ENCODE measurements at regions not wholly inside any gene's neighbourhood (a gene's known extent, or its start where the extent isn't known, plus 50 kb on each side); places are given as distances from the start of the nearest gene placed in this dataset.

DNA sequence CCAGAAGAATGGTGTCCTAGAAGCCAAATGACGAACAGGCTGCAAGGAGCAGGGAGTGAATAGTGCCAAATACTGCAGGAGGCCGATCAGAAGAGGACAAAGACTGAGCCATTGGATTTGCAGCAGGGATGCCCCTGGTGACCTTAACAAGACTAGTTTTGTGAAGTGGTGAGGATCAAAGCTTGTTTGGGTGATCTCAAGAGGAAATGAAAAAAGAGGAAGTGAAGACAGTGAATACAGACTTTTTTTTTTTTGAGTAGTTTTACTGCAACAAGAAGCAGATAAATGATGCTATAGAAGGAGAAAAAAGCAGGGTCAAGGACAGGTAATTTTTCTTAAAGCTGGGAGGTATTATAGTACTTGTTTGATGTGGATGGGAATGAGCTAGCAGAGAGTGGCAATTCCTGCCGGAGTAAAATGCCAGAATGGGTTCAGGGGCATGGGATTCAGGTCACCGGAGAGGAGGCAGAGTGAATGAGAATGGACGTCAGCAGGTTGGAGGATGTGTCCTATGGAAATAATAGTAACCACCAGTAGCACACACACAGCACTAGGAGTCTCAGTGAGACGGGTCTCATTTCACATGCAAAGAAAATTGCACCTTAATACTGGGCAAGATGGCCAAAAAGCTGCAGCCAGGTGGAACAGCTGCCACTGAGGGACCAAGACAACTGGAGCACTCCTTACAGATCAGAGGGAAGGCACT lies 345.8 kb upstream of the CCDC196 start:
- no peak for TF ChIP-seq BMI1 (IDR thresholded peaks at IDR 0.05; ENCODE audit: borderline replicate concordance)
- no peak for TF ChIP-seq NRF1 (conservative IDR thresholded peaks at IDR 0.05; ENCODE audit: low read depth, low read length)
- TF ChIP-seq, protein P1, sequence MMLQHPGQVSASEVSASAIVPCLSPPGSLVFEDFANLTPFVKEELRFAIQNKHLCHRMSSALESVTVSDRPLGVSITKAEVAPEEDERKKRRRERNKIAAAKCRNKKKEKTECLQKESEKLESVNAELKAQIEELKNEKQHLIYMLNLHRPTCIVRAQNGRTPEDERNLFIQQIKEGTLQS (IDR thresholded peaks at IDR 0.05; ENCODE audit: borderline replicate concordance, extremely low read depth, low read depth, low read length): no peak
- TF ChIP-seq, protein P2, sequence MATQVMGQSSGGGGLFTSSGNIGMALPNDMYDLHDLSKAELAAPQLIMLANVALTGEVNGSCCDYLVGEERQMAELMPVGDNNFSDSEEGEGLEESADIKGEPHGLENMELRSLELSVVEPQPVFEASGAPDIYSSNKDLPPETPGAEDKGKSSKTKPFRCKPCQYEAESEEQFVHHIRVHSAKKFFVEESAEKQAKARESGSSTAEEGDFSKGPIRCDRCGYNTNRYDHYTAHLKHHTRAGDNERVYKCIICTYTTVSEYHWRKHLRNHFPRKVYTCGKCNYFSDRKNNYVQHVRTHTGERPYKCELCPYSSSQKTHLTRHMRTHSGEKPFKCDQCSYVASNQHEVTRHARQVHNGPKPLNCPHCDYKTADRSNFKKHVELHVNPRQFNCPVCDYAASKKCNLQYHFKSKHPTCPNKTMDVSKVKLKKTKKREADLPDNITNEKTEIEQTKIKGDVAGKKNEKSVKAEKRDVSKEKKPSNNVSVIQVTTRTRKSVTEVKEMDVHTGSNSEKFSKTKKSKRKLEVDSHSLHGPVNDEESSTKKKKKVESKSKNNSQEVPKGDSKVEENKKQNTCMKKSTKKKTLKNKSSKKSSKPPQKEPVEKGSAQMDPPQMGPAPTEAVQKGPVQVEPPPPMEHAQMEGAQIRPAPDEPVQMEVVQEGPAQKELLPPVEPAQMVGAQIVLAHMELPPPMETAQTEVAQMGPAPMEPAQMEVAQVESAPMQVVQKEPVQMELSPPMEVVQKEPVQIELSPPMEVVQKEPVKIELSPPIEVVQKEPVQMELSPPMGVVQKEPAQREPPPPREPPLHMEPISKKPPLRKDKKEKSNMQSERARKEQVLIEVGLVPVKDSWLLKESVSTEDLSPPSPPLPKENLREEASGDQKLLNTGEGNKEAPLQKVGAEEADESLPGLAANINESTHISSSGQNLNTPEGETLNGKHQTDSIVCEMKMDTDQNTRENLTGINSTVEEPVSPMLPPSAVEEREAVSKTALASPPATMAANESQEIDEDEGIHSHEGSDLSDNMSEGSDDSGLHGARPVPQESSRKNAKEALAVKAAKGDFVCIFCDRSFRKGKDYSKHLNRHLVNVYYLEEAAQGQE (IDR thresholded peaks at IDR 0.05; ENCODE audit: low read depth, low read length): no peak
- TF ChIP-seq DPF2 (IDR thresholded peaks at IDR 0.05): peak; percentile 54; the same call in 1 of the 2 replicates
- no peak for TF ChIP-seq POLR2A (IDR thresholded peaks at IDR 0.05; ENCODE audit: low read depth, low read length)
- TF ChIP-seq, protein P3, sequence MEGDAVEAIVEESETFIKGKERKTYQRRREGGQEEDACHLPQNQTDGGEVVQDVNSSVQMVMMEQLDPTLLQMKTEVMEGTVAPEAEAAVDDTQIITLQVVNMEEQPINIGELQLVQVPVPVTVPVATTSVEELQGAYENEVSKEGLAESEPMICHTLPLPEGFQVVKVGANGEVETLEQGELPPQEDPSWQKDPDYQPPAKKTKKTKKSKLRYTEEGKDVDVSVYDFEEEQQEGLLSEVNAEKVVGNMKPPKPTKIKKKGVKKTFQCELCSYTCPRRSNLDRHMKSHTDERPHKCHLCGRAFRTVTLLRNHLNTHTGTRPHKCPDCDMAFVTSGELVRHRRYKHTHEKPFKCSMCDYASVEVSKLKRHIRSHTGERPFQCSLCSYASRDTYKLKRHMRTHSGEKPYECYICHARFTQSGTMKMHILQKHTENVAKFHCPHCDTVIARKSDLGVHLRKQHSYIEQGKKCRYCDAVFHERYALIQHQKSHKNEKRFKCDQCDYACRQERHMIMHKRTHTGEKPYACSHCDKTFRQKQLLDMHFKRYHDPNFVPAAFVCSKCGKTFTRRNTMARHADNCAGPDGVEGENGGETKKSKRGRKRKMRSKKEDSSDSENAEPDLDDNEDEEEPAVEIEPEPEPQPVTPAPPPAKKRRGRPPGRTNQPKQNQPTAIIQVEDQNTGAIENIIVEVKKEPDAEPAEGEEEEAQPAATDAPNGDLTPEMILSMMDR (IDR thresholded peaks at IDR 0.05 in 2 of 3, conservative IDR thresholded peaks at IDR 0.05 in 1 of 3; ENCODE audit: control insufficient read depth in 2 of 3, extremely low read depth in 1 of 3, insufficient read depth in 1 of 3, low read depth in 3 of 3, low read length in 3 of 3): no peak
- TF ChIP-seq, protein P4, sequence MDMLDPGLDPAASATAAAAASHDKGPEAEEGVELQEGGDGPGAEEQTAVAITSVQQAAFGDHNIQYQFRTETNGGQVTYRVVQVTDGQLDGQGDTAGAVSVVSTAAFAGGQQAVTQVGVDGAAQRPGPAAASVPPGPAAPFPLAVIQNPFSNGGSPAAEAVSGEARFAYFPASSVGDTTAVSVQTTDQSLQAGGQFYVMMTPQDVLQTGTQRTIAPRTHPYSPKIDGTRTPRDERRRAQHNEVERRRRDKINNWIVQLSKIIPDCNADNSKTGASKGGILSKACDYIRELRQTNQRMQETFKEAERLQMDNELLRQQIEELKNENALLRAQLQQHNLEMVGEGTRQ (IDR thresholded peaks at IDR 0.05; ENCODE audit: borderline replicate concordance, low read depth, low read length): no peak
- no peak for TF ChIP-seq NFYA (IDR thresholded peaks at IDR 0.05; ENCODE audit: borderline replicate concordance, low read depth, low read length)
- TF ChIP-seq, protein P5, sequence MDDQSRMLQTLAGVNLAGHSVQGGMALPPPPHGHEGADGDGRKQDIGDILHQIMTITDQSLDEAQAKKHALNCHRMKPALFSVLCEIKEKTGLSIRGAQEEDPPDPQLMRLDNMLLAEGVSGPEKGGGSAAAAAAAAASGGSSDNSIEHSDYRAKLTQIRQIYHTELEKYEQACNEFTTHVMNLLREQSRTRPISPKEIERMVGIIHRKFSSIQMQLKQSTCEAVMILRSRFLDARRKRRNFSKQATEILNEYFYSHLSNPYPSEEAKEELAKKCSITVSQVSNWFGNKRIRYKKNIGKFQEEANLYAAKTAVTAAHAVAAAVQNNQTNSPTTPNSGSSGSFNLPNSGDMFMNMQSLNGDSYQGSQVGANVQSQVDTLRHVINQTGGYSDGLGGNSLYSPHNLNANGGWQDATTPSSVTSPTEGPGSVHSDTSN (IDR thresholded peaks at IDR 0.05; ENCODE audit: insufficient replicate concordance, low read depth, low read length): no peak
- no peak for TF ChIP-seq CREB1 (IDR thresholded peaks at IDR 0.05; ENCODE audit: low read depth)
- TF ChIP-seq CBFB (IDR thresholded peaks at IDR 0.05; ENCODE audit: low read depth): no peak

Measured in GM12878 (cell line).